Fibroblast of villous mesenchyme (primary cell): ENCODE measurements at regions not wholly inside any gene's neighbourhood (a gene's known extent, or its start where the extent isn't known, plus 50 kb on each side); places are given as distances from the start of the nearest gene placed in this dataset.

ENCODE experiments used
- DNase-seq: peaks from one replicate; pipeline ENCODE4 v3.0.0-alpha.2; 2010; ENCODE audit warnings: low read depth
- H3K4me3 ChIP-seq: 2 replicates; pipeline ENCODE4 v1.5.1; 2011; ENCODE audit warnings: low read depth, mild to moderate bottlenecking, low read length
- CTCF ChIP-seq: IDR thresholded peaks from 2 replicates; pipeline ENCODE4 v1.5.1; 2012; ENCODE audit warnings: low read depth, mild to moderate bottlenecking, low read length; ENCODE audit not compliant: insufficient read depth

DNA sequence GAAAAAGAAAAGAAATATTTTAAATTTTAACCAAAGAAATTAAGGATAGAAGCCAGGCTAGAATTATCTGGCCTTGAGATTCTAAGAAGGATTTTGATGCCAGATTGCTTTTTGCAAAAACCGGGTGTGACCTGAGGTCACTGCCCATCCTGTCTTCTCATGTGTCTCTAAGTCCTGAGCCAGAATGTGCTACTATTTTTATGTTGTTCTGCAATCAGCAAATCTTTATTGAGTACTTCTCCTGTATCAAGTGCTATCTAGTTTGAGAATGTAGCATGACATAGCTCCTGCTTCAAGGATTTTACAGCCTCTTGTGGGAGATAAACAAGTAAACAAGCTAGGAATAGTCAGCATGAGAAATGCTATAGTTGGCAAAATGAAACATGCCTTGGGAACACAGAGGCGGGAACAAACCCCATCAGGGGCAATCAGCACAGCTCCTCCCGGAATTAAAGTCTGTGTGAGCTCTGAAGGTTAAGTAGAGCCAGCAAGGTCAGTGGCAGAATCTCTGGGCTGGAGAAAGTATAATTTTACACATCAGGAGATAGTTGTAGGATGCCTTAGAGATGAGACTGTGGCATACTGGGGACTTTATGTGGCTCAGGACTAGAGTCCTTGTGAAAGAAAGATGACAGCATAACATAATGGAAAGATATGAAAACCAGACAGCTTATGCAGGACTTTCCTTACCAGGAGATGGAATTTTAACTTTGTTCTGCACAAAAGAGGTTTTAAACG is 899.5 kb upstream of the SLC10A2 start:
- H3K4me3 ChIP-seq = no peak overlapping the region
- DNase-seq = peak; percentile 2
- no peak for TF ChIP-seq CTCF

GRCh38 chr13:103961784-103962183 is 895.6 kb upstream of the SLC10A2 start:
- DNase-seq = no peak
- no peak for TF ChIP-seq CTCF
- H3K4me3 ChIP-seq = no peak overlapping the region

DNA sequence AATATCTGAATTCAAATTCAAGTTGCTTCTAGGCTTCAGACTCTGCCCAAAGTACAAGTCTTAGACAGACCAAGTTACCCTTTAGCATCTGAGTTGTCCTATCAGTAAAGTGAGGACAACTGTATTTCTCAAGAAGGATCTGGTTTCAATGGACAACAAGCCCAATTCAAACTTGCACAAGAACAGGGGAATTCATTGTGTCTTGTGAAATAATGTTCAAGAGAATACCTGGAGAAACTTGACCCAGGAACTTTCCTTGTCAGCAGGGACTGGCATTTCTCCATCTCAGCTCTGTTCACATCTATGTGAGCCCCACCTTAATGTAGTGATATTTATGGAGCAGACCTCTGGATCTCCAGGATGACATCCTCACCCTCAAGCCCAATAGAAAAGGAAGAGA is 894.9 kb upstream of the SLC10A2 start:
- TF ChIP-seq CTCF = no peak
- H3K4me3 ChIP-seq = no peak overlapping the region
- DNase-seq = peak; percentile 1

DNA sequence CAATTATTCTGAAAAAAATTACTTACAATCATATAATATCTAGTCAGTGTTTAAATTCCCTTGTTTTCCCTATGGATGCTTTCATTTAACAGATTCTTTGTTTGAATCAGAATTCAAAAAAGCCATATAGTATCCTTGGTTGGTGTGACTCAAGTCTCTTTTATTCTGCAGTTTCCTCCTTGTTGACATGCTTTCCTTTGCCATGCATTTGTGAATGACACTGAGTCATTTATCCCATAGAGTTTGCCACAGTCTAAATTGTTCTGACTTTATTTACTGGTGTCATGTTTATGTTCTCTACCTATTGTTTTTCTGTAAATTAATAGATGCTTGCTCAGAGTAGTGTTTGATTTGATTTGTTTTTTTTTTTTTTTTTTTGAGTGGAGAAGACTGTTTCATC is 893.8 kb upstream of the SLC10A2 start:
- no peak for TF ChIP-seq CTCF
- DNase-seq = no peak
- no peak overlapping the region for H3K4me3 ChIP-seq

- DNase-seq = no peak
- no peak overlapping the region for H3K4me3 ChIP-seq
- TF ChIP-seq CTCF = no peak
Observed at GRCh38 chr13:103958691-103959090, 892.5 kb upstream of the SLC10A2 start.

GRCh38 chr13:103957939-103958338 is 891.7 kb upstream of the SLC10A2 start:
- TF ChIP-seq CTCF = no peak
- no peak overlapping the region for H3K4me3 ChIP-seq
- DNase-seq = no peak

DNA sequence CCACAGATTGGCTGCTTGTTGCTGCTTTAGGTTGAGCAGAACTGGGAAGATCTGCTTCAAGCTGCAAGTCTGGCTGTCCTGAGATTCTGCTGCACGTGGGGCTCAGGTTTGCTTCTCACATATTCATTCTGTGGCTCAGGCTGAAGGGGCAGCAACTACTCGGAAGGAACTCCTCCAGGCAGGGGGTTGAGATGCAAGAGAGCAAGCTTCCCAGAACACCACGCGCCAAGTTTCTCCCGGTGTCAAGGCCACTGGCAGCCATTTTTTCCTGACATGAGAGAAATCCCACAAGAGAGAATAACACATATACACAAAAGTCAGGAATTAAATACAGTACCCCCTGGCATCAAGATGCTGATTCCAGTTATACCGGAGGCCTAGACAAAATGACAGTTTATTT is 887.6 kb upstream of the SLC10A2 start:
- DNase-seq = no peak
- no peak for TF ChIP-seq CTCF
- H3K4me3 ChIP-seq = no peak overlapping the region
